Spleen (tissue), 7 donors: ENCODE measurements at regions not wholly inside any gene's neighbourhood (a gene's known extent, or its start where the extent isn't known, plus 50 kb on each side); places are given as distances from the start of the nearest gene placed in this dataset.

Source experiments
- CTCF ChIP-seq, 11 experiments: fragments of 200-600 bp in 7 of 11; fragments of 450-650 bp in 4 of 11; sonication (generic) in 4 of 11; IDR thresholded peaks in 8 of 11; conservative IDR thresholded peaks in 3 of 11; 1 replicate in 7 of 11; 2 replicates in 4 of 11; pipeline versions ENCODE4 v1.4.0 to v1.8.0; 2016 to 2021; ENCODE audit warnings: antibody characterized with exemption in 11 of 11, inconsistent platforms in 4 of 11, mild to moderate bottlenecking in 1 of 11
- POLR2A ChIP-seq, 3 donors: fragments of 450-650 bp; IDR thresholded peaks; one replicate each; pipeline ENCODE4 v1.5.1; 2017; ENCODE audit warnings: antibody characterized with exemption in 3 of 3, mild to moderate bottlenecking in 1 of 3
- donor health status: DM: no; HTN: no; CAD: no; lungs with moderate emphysema.
- donor health status: DM: no; HTN: no; CAD: no.
- donor health status: DM: no; HTN: no; CAD: no.

GRCh38 chr3:106587551-106587950 lies 718.7 kb upstream of the CBLB start:
- TF ChIP-seq POLR2A (IDR thresholded peaks at IDR 0.05): no peak
- TF ChIP-seq CTCF (IDR thresholded peaks at IDR 0.05 in 8 of 11, conservative IDR thresholded peaks at IDR 0.05 in 3 of 11): no peak
